CD4-positive, alpha-beta memory T cell (primary cell): ENCODE measurements at regions not wholly inside any gene's neighbourhood (a gene's known extent, or its start where the extent isn't known, plus 50 kb on each side); places are given as distances from the start of the nearest gene placed in this dataset.
"Not testable (repeated sequence)": the region's sequence is repeated elsewhere in the genome, so short reads cannot be mapped to it uniquely, and the experiment has no call there.

Source experiments
- CTCF ChIA-PET: fragments of 350-600 bp; sonication (Branson Sonifier 250); formaldehyde crosslinking; loops from one replicate; lab custom pipeline; 2021; ENCODE audit warnings: inconsistent platforms; ENCODE audit not compliant: partially characterized antibody; lab: Charles Lee
- POLR2A ChIA-PET: fragments of 350-600 bp; sonication (Branson Sonifier 250); formaldehyde crosslinking; loops from one replicate; lab custom pipeline; 2021; ENCODE audit not compliant: partially characterized antibody; lab: Charles Lee
- DNase-seq, 5 donors: peaks; one replicate each; pipeline versions ENCODE4 v3.0.0 to v3.0.0-alpha.2; 2020 to 2022; ENCODE audit warnings: mixed read lengths in 1 of 5
- H3K27ac ChIP-seq: one replicate; pipeline ENCODE4 v1.7.0; 2013; ENCODE audit warnings: low read depth, low read length
- H3K27me3 ChIP-seq: 2 replicates; pipeline ENCODE4 v1.7.0; 2013; ENCODE audit warnings: mild to moderate bottlenecking, low read length, moderate library complexity; ENCODE audit not compliant: insufficient read depth
- H3K36me3 ChIP-seq: 2 replicates; pipeline ENCODE4 v1.7.0; 2013; ENCODE audit warnings: mild to moderate bottlenecking, low read length, moderate library complexity; ENCODE audit not compliant: insufficient read depth
- H3K4me1 ChIP-seq: 2 replicates; pipeline ENCODE4 v1.7.0; 2013; ENCODE audit warnings: mild to moderate bottlenecking, low read length, moderate library complexity; ENCODE audit not compliant: insufficient read depth
- H3K4me3 ChIP-seq, 2 donors: one replicate each; pipeline ENCODE4 v1.7.0; 2013; ENCODE audit warnings: low read length in 2 of 2, mild to moderate bottlenecking in 1 of 2
- H3K9me3 ChIP-seq, 2 donors: one replicate each; pipeline ENCODE4 v1.7.0; 2013; ENCODE audit warnings: low read length in 2 of 2, control low read depth in 1 of 2; ENCODE audit not compliant: control insufficient read depth in 1 of 2
- H3K27ac Mint-ChIP-seq, 7 donors: one replicate each; pipeline ENCODE4 v1.8.0; 2020 to 2021; ENCODE audit warnings: mixed read lengths in 7 of 7, mild to moderate bottlenecking in 6 of 7, inconsistent platforms in 3 of 7, moderate library complexity in 3 of 7
- H3K27me3 Mint-ChIP-seq, 2 donors: one replicate each; pipeline ENCODE4 v1.8.0; 2020 to 2021; ENCODE audit warnings: mixed read lengths in 2 of 2
- H3K36me3 Mint-ChIP-seq, 2 donors: one replicate each; pipeline ENCODE4 v1.8.0; 2020 to 2021; ENCODE audit warnings: mixed read lengths in 2 of 2, inconsistent platforms in 1 of 2, mild to moderate bottlenecking in 1 of 2
- H3K4me1 Mint-ChIP-seq, 4 donors: one replicate each; pipeline ENCODE4 v1.8.0; 2020 to 2021; ENCODE audit warnings: mixed read lengths in 4 of 4, mild to moderate bottlenecking in 1 of 4
- H3K4me3 Mint-ChIP-seq, 8 donors: one replicate each; pipeline ENCODE4 v1.8.0; 2020 to 2021; ENCODE audit warnings: mixed read lengths in 8 of 8, mild to moderate bottlenecking in 7 of 8, moderate library complexity in 6 of 8, inconsistent platforms in 3 of 8
- H3K9me3 Mint-ChIP-seq, 8 donors: one replicate each; pipeline ENCODE4 v1.8.0; 2020 to 2021; ENCODE audit warnings: mixed read lengths in 8 of 8, mild to moderate bottlenecking in 5 of 8, inconsistent platforms in 3 of 8, moderate library complexity in 1 of 8
- intact Hi-C: fragments of 100-400 bp; cut with micrococcal nuclease; formaldehyde crosslinking; loops from one replicate; pipeline ENCODE4 v1.15.1; 2023

GRCh38 chr1:227487606-227488005 lies 75.8 kb upstream of the ZNF678 start:
- ChIA-PET CTCF (no interaction called here), POLR2A (no interaction called here)
- no peaks in the 10 kb centered on the region for H3K36me3 Mint-ChIP-seq
- no peak overlapping the region for H3K27ac ChIP-seq
- no peak overlapping the region for H3K4me3 Mint-ChIP-seq
- H3K4me3 ChIP-seq: no peak overlapping the region
- intact Hi-C loops: no loop called here
- no peaks in the 10 kb centered on the region for H3K27me3 ChIP-seq
- no peaks in the 10 kb centered on the region for H3K4me1 Mint-ChIP-seq
- H3K9me3 Mint-ChIP-seq: peaks cover 0 to 2% (median 0%) of the 10 kb centered on the region in 8 donors
- peaks cover 0 to 6% of the 10 kb centered on the region in 2 donors for H3K27me3 Mint-ChIP-seq
- no peaks in the 10 kb centered on the region for H3K36me3 ChIP-seq
- H3K9me3 ChIP-seq: no peaks in the 10 kb centered on the region
- no peaks in the 10 kb centered on the region for H3K4me1 ChIP-seq
- H3K27ac Mint-ChIP-seq: no peak overlapping the region
- DNase-seq: no peak

- Histone ChIP-seq H3K4me3 (no peak overlapping the region), H3K27me3 (no peaks in the 10 kb centered on the region), H3K36me3 (no peaks in the 10 kb centered on the region), H3K4me1 (no peaks in the 10 kb centered on the region), H3K27ac (no peak overlapping the region), H3K9me3 (no peaks in the 10 kb centered on the region)
- CTCF ChIA-PET: no interaction called here
- Mint-ChIP-seq H3K36me3 (no peaks in the 10 kb centered on the region), H3K9me3 (peaks cover 0 to 2% (median 0%) of the 10 kb centered on the region in 8 donors), H3K27me3 (peaks cover under 1 to 7% of the 10 kb centered on the region in 2 donors), H3K4me3 (no peak overlapping the region), H3K4me1 (no peaks in the 10 kb centered on the region), H3K27ac (no peak overlapping the region)
- POLR2A ChIA-PET: no interaction called here
- intact Hi-C loops: no loop called here
- no peak for DNase-seq
These were observed 76.8 kb upstream of the ZNF678 start for GRCh38 chr1:227486559-227486958.

DNA sequence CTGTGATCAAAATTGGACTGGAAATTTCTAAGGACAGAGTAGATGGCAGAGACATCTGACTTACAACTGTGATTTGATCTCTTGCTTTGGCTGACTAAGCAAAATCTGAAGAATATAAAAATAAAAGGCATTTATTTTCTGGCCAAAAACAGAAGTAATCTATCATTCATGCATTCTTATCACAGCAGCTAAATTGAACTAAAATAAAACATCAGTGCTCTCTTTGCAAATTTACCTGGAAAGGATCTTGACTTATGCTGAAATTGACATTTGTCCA lies 81.4 kb upstream of the ZNF678 start:
- DNase-seq: no peak
- Mint-ChIP-seq H3K4me1 (no peaks in the 10 kb centered on the region), H3K36me3 (no peaks in the 10 kb centered on the region), H3K9me3 (peaks cover 0 to 2% (median 0%) of the 10 kb centered on the region in 8 donors), H3K27ac (no peak overlapping the region), H3K27me3 (peaks cover 23 to 25% of the 10 kb centered on the region in 2 donors), H3K4me3 (no peak overlapping the region)
- H3K4me1 ChIP-seq: no peaks in the 10 kb centered on the region
- H3K9me3 ChIP-seq: no peaks in the 10 kb centered on the region
- no peak overlapping the region for H3K27ac ChIP-seq
- intact Hi-C loops: no loop called here
- ChIA-PET POLR2A (interaction anchor here (1.2 kb wide), 1 partner anchor 472 kb away, joined by 3 read pairs; no protein-coding TSS in a partner anchor), CTCF (interaction anchor here (0.9 to 3.1 kb wide), 2 partner anchors 464 to 470 kb away, joined by 3 to 18 read pairs; no protein-coding TSS in a partner anchor)
- H3K4me3 ChIP-seq: no peak overlapping the region
- no peaks in the 10 kb centered on the region for H3K27me3 ChIP-seq
- H3K36me3 ChIP-seq: no peaks in the 10 kb centered on the region

DNA sequence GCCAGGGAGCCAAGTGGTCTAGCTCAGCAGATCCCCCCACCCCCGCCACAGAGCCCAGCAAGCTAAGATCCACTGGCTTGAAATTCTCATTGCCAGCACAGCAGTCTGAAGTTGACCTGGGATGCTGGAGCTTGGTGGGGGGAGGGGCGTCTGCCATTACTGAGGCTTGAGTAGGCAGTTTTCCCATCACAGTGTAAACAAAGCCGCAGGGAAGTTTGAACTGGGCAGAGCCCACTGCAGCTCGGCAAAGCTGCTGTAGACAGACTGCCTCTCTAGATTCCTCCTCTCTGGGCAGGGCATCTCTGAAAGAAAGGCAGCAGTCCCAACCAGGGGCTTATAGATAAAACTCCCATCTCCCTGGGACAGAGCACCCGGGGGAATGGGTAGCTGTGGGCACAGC lies 89.3 kb upstream of the ZNF678 start:
- H3K4me1 Mint-ChIP-seq, H3K36me3 ChIP-seq, CTCF ChIA-PET, H3K4me3 ChIP-seq, DNase-seq, H3K9me3 ChIP-seq, H3K4me3 Mint-ChIP-seq, H3K27me3 ChIP-seq, H3K4me1 ChIP-seq, H3K27ac ChIP-seq, POLR2A ChIA-PET, H3K27ac Mint-ChIP-seq, intact Hi-C loops, H3K36me3 Mint-ChIP-seq: not testable (repeated sequence)
- Mint-ChIP-seq H3K9me3 (peaks cover 3 to 12% (median 5%) of the 10 kb centered on the region in 8 donors), H3K27me3 (peaks cover 20 to 33% of the 10 kb centered on the region in 2 donors)

DNA sequence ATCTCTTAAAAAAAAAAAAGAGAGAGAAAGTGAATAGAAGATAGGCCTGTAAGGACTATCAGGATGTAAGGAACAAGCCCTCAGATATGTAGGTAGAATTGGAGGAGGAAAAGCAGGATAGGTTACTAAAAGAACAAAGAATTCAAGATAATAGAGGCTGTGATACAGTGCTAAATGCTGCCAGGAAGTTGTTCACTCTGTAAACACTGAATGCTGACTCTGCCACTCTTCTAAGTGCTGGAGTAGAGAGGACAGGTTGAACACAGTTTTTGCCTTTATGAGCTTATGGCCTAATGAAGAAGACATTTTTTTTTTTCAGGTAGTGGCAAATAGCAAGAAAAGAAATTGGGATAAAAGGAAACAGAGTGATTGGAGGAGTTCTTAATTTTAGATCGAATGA lies 90.6 kb upstream of the ZNF678 start:
- no peak overlapping the region for H3K27ac ChIP-seq
- Mint-ChIP-seq H3K36me3 (peaks cover 0 to 3% of the 10 kb centered on the region in 2 donors), H3K4me1 (no peaks in the 10 kb centered on the region), H3K27ac (no peak overlapping the region), H3K27me3 (peaks cover 21 to 25% of the 10 kb centered on the region in 2 donors), H3K4me3 (no peak overlapping the region), H3K9me3 (peaks cover 3 to 12% (median 5%) of the 10 kb centered on the region in 8 donors)
- H3K4me3 ChIP-seq: no peak overlapping the region
- peaks cover 3% of the 10 kb centered on the region for H3K27me3 ChIP-seq
- no peak for DNase-seq
- ChIA-PET CTCF (no interaction called here), POLR2A (no interaction called here)
- intact Hi-C loops: no loop called here
- H3K9me3 ChIP-seq: no peaks in the 10 kb centered on the region
- no peaks in the 10 kb centered on the region for H3K4me1 ChIP-seq
- H3K36me3 ChIP-seq: no peaks in the 10 kb centered on the region

DNA sequence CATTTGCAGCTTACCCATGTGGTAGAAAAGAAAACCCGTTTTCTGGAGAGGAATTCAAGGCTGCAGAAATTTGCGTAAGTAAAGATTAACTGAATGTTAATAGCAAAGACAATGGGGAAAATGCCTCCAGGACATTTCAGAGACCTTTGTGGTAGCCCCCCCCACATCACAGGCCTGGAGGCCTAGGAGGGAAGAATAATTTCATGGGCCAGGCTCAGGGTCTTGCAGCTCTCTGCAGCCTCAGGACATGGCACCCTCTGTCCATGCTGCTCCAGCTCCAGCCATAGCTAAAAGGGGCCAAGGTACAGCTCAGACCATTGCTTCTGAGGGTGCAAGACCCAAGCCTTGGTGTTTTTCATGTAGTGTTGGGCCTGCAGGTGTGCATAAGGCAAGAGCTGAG lies 92.7 kb upstream of the ZNF678 start:
- intact Hi-C loops: no loop called here
- no peaks in the 10 kb centered on the region for H3K4me1 Mint-ChIP-seq
- CTCF ChIA-PET: no interaction called here

DNA sequence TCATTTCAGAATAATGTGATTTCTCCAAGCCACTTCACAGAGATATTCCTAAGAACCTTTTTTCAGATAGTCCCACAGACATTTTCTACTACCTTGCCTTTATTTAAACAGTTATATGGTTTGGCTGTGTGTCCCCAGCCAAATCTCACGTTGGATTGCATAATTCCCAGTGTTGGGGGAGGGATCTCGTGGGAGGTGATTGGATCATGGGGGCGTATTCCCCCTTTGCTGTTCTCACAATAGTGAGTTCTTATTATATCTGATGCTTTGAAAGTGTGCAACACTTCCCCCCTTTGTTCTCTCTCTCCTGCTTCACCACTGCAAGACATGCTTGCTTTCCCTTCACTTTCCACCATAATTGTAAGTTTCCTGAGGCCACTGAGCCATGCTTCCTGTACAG lies 93.6 kb upstream of the ZNF678 start:
- intact Hi-C loops: no loop called here
- Histone ChIP-seq H3K27me3 (peaks cover 3% of the 10 kb centered on the region), H3K4me1 (no peaks in the 10 kb centered on the region), H3K27ac (no peak overlapping the region), H3K9me3 (no peaks in the 10 kb centered on the region), H3K4me3 (no peak overlapping the region), H3K36me3 (no peaks in the 10 kb centered on the region)
- Mint-ChIP-seq H3K27ac (no peak overlapping the region), H3K27me3 (peaks cover 8 to 9% of the 10 kb centered on the region in 2 donors), H3K9me3 (peaks cover 3 to 7% (median 5%) of the 10 kb centered on the region in 8 donors), H3K4me1 (no peaks in the 10 kb centered on the region), H3K36me3 (peaks cover 0 to 3% of the 10 kb centered on the region in 2 donors), H3K4me3 (no peak overlapping the region)
- no peak for DNase-seq
- ChIA-PET POLR2A (no interaction called here), CTCF (interaction anchor here (0.9 kb wide), 1 partner anchor 9 kb away, joined by 3 read pairs; no protein-coding TSS in a partner anchor)

More for the DNA sequence above, 92.7 kb upstream of the ZNF678 start:
- H3K4me3 Mint-ChIP-seq: no peak overlapping the region
- no peak for DNase-seq
- Histone ChIP-seq H3K4me3 (no peak overlapping the region), H3K4me1 (no peaks in the 10 kb centered on the region), H3K27ac (no peak overlapping the region), H3K27me3 (peaks cover 3% of the 10 kb centered on the region), H3K36me3 (no peaks in the 10 kb centered on the region), H3K9me3 (no peaks in the 10 kb centered on the region)
- POLR2A ChIA-PET: no interaction called here
- peaks cover 0 to 3% of the 10 kb centered on the region in 2 donors for H3K36me3 Mint-ChIP-seq
- no peak overlapping the region for H3K27ac Mint-ChIP-seq
- H3K9me3 Mint-ChIP-seq: peaks cover 3 to 12% (median 5%) of the 10 kb centered on the region in 8 donors
- peaks cover 12% of the 10 kb centered on the region in 2 donors for H3K27me3 Mint-ChIP-seq
